ENCODE measurements at regions not wholly inside any gene's neighbourhood (a gene's known extent, or its start where the extent isn't known, plus 50 kb on each side); places are given as distances from the start of the nearest gene placed in this dataset.

GRCh38 chr2:52861596-52861995, 906.0 kb upstream of the CHAC2 start:
- Histone ChIP-seq H3K9ac (ENCODE audit: low read depth in 1 of 3, low read length in 3 of 3) (no peak overlapping the region), H3K4me1 (ENCODE audit: control insufficient read depth in 3 of 3, insufficient read depth in 3 of 3, low read length in 3 of 3) (peaks cover 0 to 4% (median 0%) of the 10 kb centered on the region in 3 donors), H3K27ac (ENCODE audit: low read depth, low read length) (no peak overlapping the region), H3K4me3 (ENCODE audit: low read length in 3 of 3) (no peak overlapping the region), H3K27me3 (ENCODE audit: control insufficient read depth in 3 of 3, insufficient read depth in 3 of 3, low read length in 3 of 3) (no peaks in the 10 kb centered on the region), H3K36me3 (ENCODE audit: control insufficient read depth in 3 of 3, insufficient read depth in 3 of 3, low read length in 3 of 3) (no peaks in the 10 kb centered on the region), H3K9me3 (ENCODE audit: control insufficient read depth in 3 of 3, low read length in 3 of 3) (no peaks in the 10 kb centered on the region)

GRCh38 chr2:52859065-52859464, 908.5 kb upstream of the CHAC2 start:
- Histone ChIP-seq H3K27me3 (ENCODE audit: control insufficient read depth in 3 of 3, insufficient read depth in 3 of 3, low read length in 3 of 3) (no peaks in the 10 kb centered on the region), H3K9me3 (ENCODE audit: control insufficient read depth in 3 of 3, low read length in 3 of 3) (no peaks in the 10 kb centered on the region), H3K27ac (ENCODE audit: low read depth, low read length) (no peak overlapping the region), H3K4me3 (ENCODE audit: low read length in 3 of 3) (no peak overlapping the region), H3K36me3 (ENCODE audit: control insufficient read depth in 3 of 3, insufficient read depth in 3 of 3, low read length in 3 of 3) (no peaks in the 10 kb centered on the region), H3K4me1 (ENCODE audit: control insufficient read depth in 3 of 3, insufficient read depth in 3 of 3, low read length in 3 of 3) (peaks cover 0 to 4% (median 0%) of the 10 kb centered on the region in 3 donors), H3K9ac (ENCODE audit: low read depth in 1 of 3, low read length in 3 of 3) (no peak overlapping the region)

GRCh38 chr2:52857722-52858121, 909.9 kb upstream of the CHAC2 start:
- Histone ChIP-seq H3K4me3 (ENCODE audit: low read length in 3 of 3) (no peak overlapping the region), H3K27ac (ENCODE audit: low read depth, low read length) (no peak overlapping the region), H3K4me1 (ENCODE audit: control insufficient read depth in 3 of 3, insufficient read depth in 3 of 3, low read length in 3 of 3) (peaks cover 0 to 4% (median 0%) of the 10 kb centered on the region in 3 donors), H3K9ac (ENCODE audit: low read depth in 1 of 3, low read length in 3 of 3) (no peak overlapping the region), H3K9me3 (ENCODE audit: control insufficient read depth in 3 of 3, low read length in 3 of 3) (no peaks in the 10 kb centered on the region), H3K36me3 (ENCODE audit: control insufficient read depth in 3 of 3, insufficient read depth in 3 of 3, low read length in 3 of 3) (no peaks in the 10 kb centered on the region), H3K27me3 (ENCODE audit: control insufficient read depth in 3 of 3, insufficient read depth in 3 of 3, low read length in 3 of 3) (no peaks in the 10 kb centered on the region)

- H3K4me1 ChIP-seq (ENCODE audit: control insufficient read depth in 3 of 3, insufficient read depth in 3 of 3, low read length in 3 of 3): no peaks in the 10 kb centered on the region
- no peaks in the 10 kb centered on the region for H3K36me3 ChIP-seq (ENCODE audit: control insufficient read depth in 3 of 3, insufficient read depth in 3 of 3, low read length in 3 of 3)
- no peak overlapping the region for H3K27ac ChIP-seq (ENCODE audit: low read depth, low read length)
- H3K4me3 ChIP-seq (ENCODE audit: low read length in 3 of 3): no peak overlapping the region
- no peaks in the 10 kb centered on the region for H3K27me3 ChIP-seq (ENCODE audit: control insufficient read depth in 3 of 3, insufficient read depth in 3 of 3, low read length in 3 of 3)
- H3K9me3 ChIP-seq (ENCODE audit: control insufficient read depth in 3 of 3, low read length in 3 of 3): no peaks in the 10 kb centered on the region
- H3K9ac ChIP-seq (ENCODE audit: low read depth in 1 of 3, low read length in 3 of 3): no peak overlapping the region
Observed at GRCh38 chr2:52852006-52852405, 915.6 kb upstream of the CHAC2 start.

GRCh38 chr2:52844701-52845423, 922.7 kb upstream of the CHAC2 start:
- Histone ChIP-seq H3K9me3 (ENCODE audit: control insufficient read depth in 3 of 3, low read length in 3 of 3) (no peaks in the 10 kb centered on the region), H3K27me3 (ENCODE audit: control insufficient read depth in 3 of 3, insufficient read depth in 3 of 3, low read length in 3 of 3) (no peaks in the 10 kb centered on the region), H3K4me3 (ENCODE audit: low read length in 3 of 3) (no peak overlapping the region), H3K36me3 (ENCODE audit: control insufficient read depth in 3 of 3, insufficient read depth in 3 of 3, low read length in 3 of 3) (no peaks in the 10 kb centered on the region), H3K4me1 (ENCODE audit: control insufficient read depth in 3 of 3, insufficient read depth in 3 of 3, low read length in 3 of 3) (no peaks in the 10 kb centered on the region), H3K9ac (ENCODE audit: low read depth in 1 of 3, low read length in 3 of 3) (no peak overlapping the region), H3K27ac (ENCODE audit: low read depth, low read length) (no peak overlapping the region)

GRCh38 chr2:52835909-52836308, 931.7 kb upstream of the CHAC2 start:
- H3K4me1 ChIP-seq (ENCODE audit: control insufficient read depth in 3 of 3, insufficient read depth in 3 of 3, low read length in 3 of 3): no peaks in the 10 kb centered on the region
- no peaks in the 10 kb centered on the region for H3K9me3 ChIP-seq (ENCODE audit: control insufficient read depth in 3 of 3, low read length in 3 of 3)
- no peak overlapping the region for H3K27ac ChIP-seq (ENCODE audit: low read depth, low read length)
- H3K4me3 ChIP-seq (ENCODE audit: low read length in 3 of 3): no peak overlapping the region
- H3K9ac ChIP-seq (ENCODE audit: low read depth in 1 of 3, low read length in 3 of 3): no peak overlapping the region
- no peaks in the 10 kb centered on the region for H3K36me3 ChIP-seq (ENCODE audit: control insufficient read depth in 3 of 3, insufficient read depth in 3 of 3, low read length in 3 of 3)
- H3K27me3 ChIP-seq (ENCODE audit: control insufficient read depth in 3 of 3, insufficient read depth in 3 of 3, low read length in 3 of 3): no peaks in the 10 kb centered on the region

- Histone ChIP-seq H3K4me3 (ENCODE audit: low read length in 3 of 3) (no peak overlapping the region), H3K36me3 (ENCODE audit: control insufficient read depth in 3 of 3, insufficient read depth in 3 of 3, low read length in 3 of 3) (no peaks in the 10 kb centered on the region), H3K4me1 (ENCODE audit: control insufficient read depth in 3 of 3, insufficient read depth in 3 of 3, low read length in 3 of 3) (no peaks in the 10 kb centered on the region), H3K27me3 (ENCODE audit: control insufficient read depth in 3 of 3, insufficient read depth in 3 of 3, low read length in 3 of 3) (no peaks in the 10 kb centered on the region), H3K9ac (ENCODE audit: low read depth in 1 of 3, low read length in 3 of 3) (no peak overlapping the region), H3K9me3 (ENCODE audit: control insufficient read depth in 3 of 3, low read length in 3 of 3) (no peaks in the 10 kb centered on the region), H3K27ac (ENCODE audit: low read depth, low read length) (no peak overlapping the region)
Observed at GRCh38 chr2:52831216-52831615, 936.4 kb upstream of the CHAC2 start.

GRCh38 chr2:52828112-52828511, 939.5 kb upstream of the CHAC2 start:
- no peak overlapping the region for H3K4me3 ChIP-seq (ENCODE audit: low read length in 3 of 3)
- no peaks in the 10 kb centered on the region for H3K36me3 ChIP-seq (ENCODE audit: control insufficient read depth in 3 of 3, insufficient read depth in 3 of 3, low read length in 3 of 3)
- H3K9ac ChIP-seq (ENCODE audit: low read depth in 1 of 3, low read length in 3 of 3): no peak overlapping the region
- no peaks in the 10 kb centered on the region for H3K9me3 ChIP-seq (ENCODE audit: control insufficient read depth in 3 of 3, low read length in 3 of 3)
- H3K4me1 ChIP-seq (ENCODE audit: control insufficient read depth in 3 of 3, insufficient read depth in 3 of 3, low read length in 3 of 3): no peaks in the 10 kb centered on the region
- no peak overlapping the region for H3K27ac ChIP-seq (ENCODE audit: low read depth, low read length)
- H3K27me3 ChIP-seq (ENCODE audit: control insufficient read depth in 3 of 3, insufficient read depth in 3 of 3, low read length in 3 of 3): no peaks in the 10 kb centered on the region

GRCh38 chr2:52821631-52822030, 946.0 kb upstream of the CHAC2 start:
- Histone ChIP-seq H3K4me1 (ENCODE audit: control insufficient read depth in 3 of 3, insufficient read depth in 3 of 3, low read length in 3 of 3) (no peaks in the 10 kb centered on the region), H3K9me3 (ENCODE audit: control insufficient read depth in 3 of 3, low read length in 3 of 3) (no peaks in the 10 kb centered on the region)

GRCh38 chr2:52818958-52819357, 948.6 kb upstream of the CHAC2 start:
- no peaks in the 10 kb centered on the region for H3K27me3 ChIP-seq (ENCODE audit: control insufficient read depth in 3 of 3, insufficient read depth in 3 of 3, low read length in 3 of 3)
- no peaks in the 10 kb centered on the region for H3K4me1 ChIP-seq (ENCODE audit: control insufficient read depth in 3 of 3, insufficient read depth in 3 of 3, low read length in 3 of 3)
- no peak overlapping the region for H3K4me3 ChIP-seq (ENCODE audit: low read length in 3 of 3)
- no peak overlapping the region for H3K27ac ChIP-seq (ENCODE audit: low read depth, low read length)
- H3K36me3 ChIP-seq (ENCODE audit: control insufficient read depth in 3 of 3, insufficient read depth in 3 of 3, low read length in 3 of 3): no peaks in the 10 kb centered on the region
- H3K9me3 ChIP-seq (ENCODE audit: control insufficient read depth in 3 of 3, low read length in 3 of 3): no peaks in the 10 kb centered on the region
- no peak overlapping the region for H3K9ac ChIP-seq (ENCODE audit: low read depth in 1 of 3, low read length in 3 of 3)

More at GRCh38 chr2:52821631-52822030, 946.0 kb upstream of the CHAC2 start:
- Histone ChIP-seq H3K27me3 (ENCODE audit: control insufficient read depth in 3 of 3, insufficient read depth in 3 of 3, low read length in 3 of 3) (no peaks in the 10 kb centered on the region), H3K4me3 (ENCODE audit: low read length in 3 of 3) (no peak overlapping the region), H3K36me3 (ENCODE audit: control insufficient read depth in 3 of 3, insufficient read depth in 3 of 3, low read length in 3 of 3) (no peaks in the 10 kb centered on the region), H3K9ac (ENCODE audit: low read depth in 1 of 3, low read length in 3 of 3) (no peak overlapping the region), H3K27ac (ENCODE audit: low read depth, low read length) (no peak overlapping the region)
